Mesenchymal stem cell (in vitro differentiated cells and primary cell): ENCODE measurements at regions not wholly inside any gene's neighbourhood (a gene's known extent, or its start where the extent isn't known, plus 50 kb on each side); places are given as distances from the start of the nearest gene placed in this dataset.

Source experiments
- DNase-seq: peaks from one replicate; pipeline ENCODE4 v3.0.0-alpha.2; 2013
- H2AFZ ChIP-seq: one replicate; pipeline ENCODE4 v1.6.1; 2013; ENCODE audit warnings: low read depth, mild to moderate bottlenecking, control low read depth, inconsistent platforms, low read length, moderate library complexity
- H2AK5ac ChIP-seq: 2 replicates; pipeline ENCODE4 v1.6.1; 2013; ENCODE audit warnings: low read length, moderate library complexity, mild to moderate bottlenecking, inconsistent platforms; ENCODE audit not compliant: severe bottlenecking
- H2BK120ac ChIP-seq: one replicate; pipeline ENCODE4 v1.6.1; 2013; ENCODE audit warnings: low read depth, mild to moderate bottlenecking, inconsistent platforms, low read length, moderate library complexity
- H2BK12ac ChIP-seq, 2 experiments: one replicate each; pipeline ENCODE4 v1.6.1; 2013; ENCODE audit warnings: inconsistent platforms in 2 of 2, low read length in 2 of 2, mild to moderate bottlenecking in 2 of 2, moderate library complexity in 2 of 2, control low read depth in 1 of 2
- H2BK15ac ChIP-seq: one replicate; pipeline ENCODE4 v1.6.1; 2013; ENCODE audit warnings: mild to moderate bottlenecking, low read depth, inconsistent platforms; ENCODE audit not compliant: poor library complexity, severe bottlenecking
- H2BK5ac ChIP-seq: 2 replicates; pipeline ENCODE4 v1.6.1; 2013; ENCODE audit warnings: low read depth, mild to moderate bottlenecking, low read length, control low read depth, inconsistent platforms; ENCODE audit not compliant: poor library complexity, severe bottlenecking
- H3K14ac ChIP-seq, 2 experiments: one replicate each; pipeline ENCODE4 v1.6.1; 2013; ENCODE audit warnings: inconsistent platforms in 2 of 2, low read length in 2 of 2, control low read depth in 1 of 2, mild to moderate bottlenecking in 1 of 2, moderate library complexity in 1 of 2
- H3K18ac ChIP-seq, 2 experiments: one replicate each; pipeline ENCODE4 v1.6.1; 2013; ENCODE audit warnings: inconsistent platforms in 2 of 2, low read length in 2 of 2, control low read depth in 1 of 2, low read depth in 1 of 2, mild to moderate bottlenecking in 1 of 2
- H3K23ac ChIP-seq, 2 experiments: one replicate each; pipeline ENCODE4 v1.6.1; 2013; ENCODE audit warnings: inconsistent platforms in 2 of 2, low read length in 2 of 2, mild to moderate bottlenecking in 2 of 2, moderate library complexity in 2 of 2, control low read depth in 1 of 2
- H3K27ac ChIP-seq: 2 replicates; pipeline ENCODE4 v1.5.1; 2013; ENCODE audit warnings: mild to moderate bottlenecking, moderate library complexity, low read length, control low read depth, inconsistent platforms; ENCODE audit not compliant: poor library complexity, severe bottlenecking
- H3K27me3 ChIP-seq, 2 experiments: 2 replicates each; pipeline versions ENCODE4 v1.6.1 to v1.7.0; 2013; ENCODE audit warnings: low read length in 2 of 2, mild to moderate bottlenecking in 2 of 2, moderate library complexity in 2 of 2, control low read depth in 1 of 2, inconsistent platforms in 1 of 2; ENCODE audit not compliant: control insufficient read depth in 1 of 2, insufficient read depth in 1 of 2
- H3K36me3 ChIP-seq, 2 experiments: 2 replicates each; pipeline versions ENCODE4 v1.6.1 to v1.7.0; 2013; ENCODE audit warnings: low read length in 2 of 2, control low read depth in 1 of 2, inconsistent platforms in 1 of 2, low read depth in 1 of 2, mild to moderate bottlenecking in 1 of 2; ENCODE audit not compliant: insufficient read depth in 2 of 2, control insufficient read depth in 1 of 2
- H3K4ac ChIP-seq, 2 experiments: one replicate each; pipeline ENCODE4 v1.6.1; 2013; ENCODE audit warnings: inconsistent platforms in 2 of 2, low read length in 2 of 2, mild to moderate bottlenecking in 2 of 2, moderate library complexity in 2 of 2, control low read depth in 1 of 2, low read depth in 1 of 2
- H3K4me1 ChIP-seq: 2 replicates; pipeline ENCODE4 v1.6.1; 2013; ENCODE audit warnings: low read depth, low read length, control low read depth; ENCODE audit not compliant: control insufficient read depth, insufficient read depth
- H3K4me2 ChIP-seq: 2 replicates; pipeline ENCODE4 v1.6.1; 2013; ENCODE audit warnings: low read length, mild to moderate bottlenecking, inconsistent platforms; ENCODE audit not compliant: poor library complexity, severe bottlenecking
- H3K4me3 ChIP-seq, 2 experiments: 2 replicates each; pipeline versions ENCODE4 v1.5.1 to v1.7.0; 2013; ENCODE audit warnings: low read length in 2 of 2, mild to moderate bottlenecking in 2 of 2, control low read depth in 1 of 2, low read depth in 1 of 2; ENCODE audit not compliant: insufficient read depth in 1 of 2
- H3K79me1 ChIP-seq: replicated peaks from 2 replicates; pipeline ENCODE4 v1.6.1; 2013; ENCODE audit warnings: mild to moderate bottlenecking, control low read depth, low read length, inconsistent platforms; ENCODE audit not compliant: poor library complexity, severe bottlenecking
- H3K9ac ChIP-seq: 2 replicates; pipeline ENCODE4 v1.7.0; 2013; ENCODE audit warnings: mild to moderate bottlenecking, low read length, moderate library complexity
- H3K9me3 ChIP-seq: 2 replicates; pipeline ENCODE4 v1.7.0; 2013; ENCODE audit warnings: mild to moderate bottlenecking, low read length; ENCODE audit not compliant: control insufficient read depth
- H4K8ac ChIP-seq: one replicate; pipeline ENCODE4 v1.6.1; 2013; ENCODE audit warnings: inconsistent platforms, mild to moderate bottlenecking, low read length, moderate library complexity
- H4K91ac ChIP-seq: one replicate; pipeline ENCODE4 v1.6.1; 2013; ENCODE audit warnings: mild to moderate bottlenecking, low read length, inconsistent platforms
- WGBS: methylation state at CpG from one replicate; pipeline ENCODE4 v1.1.7; 2013; ENCODE audit warnings: mixed read lengths; 5-methylcytosine and 5-hydroxymethylcytosine counted together

GRCh38 chr6:28767691-28768090 is 156.1 kb downstream of the TRIM27 start:
- no peaks in the 10 kb centered on the region for H3K9me3 ChIP-seq
- no peak overlapping the region for H2BK15ac ChIP-seq
- H2BK5ac ChIP-seq = no peak overlapping the region
- H3K4me2 ChIP-seq = no peak overlapping the region
- no peak overlapping the region for H3K4me3 ChIP-seq
- H3K27me3 ChIP-seq = peaks cover 78 to 83% of the 10 kb centered on the region in 2 experiments
- H2AK5ac ChIP-seq = no peak overlapping the region
- no peak overlapping the region for H3K27ac ChIP-seq
- H3K79me1 ChIP-seq = no peaks in the 10 kb centered on the region
- no peak overlapping the region for H4K8ac ChIP-seq
- H4K91ac ChIP-seq = no peak overlapping the region
- H3K18ac ChIP-seq = no peak overlapping the region
- no peak overlapping the region for H3K4ac ChIP-seq
- H2BK12ac ChIP-seq = no peak overlapping the region
- no peak for DNase-seq
- no peak overlapping the region for H3K14ac ChIP-seq
- no peaks in the 10 kb centered on the region for H3K4me1 ChIP-seq
- H2BK120ac ChIP-seq = no peak overlapping the region
- 49% methylated on average over 3 of the region's 5 CpGs for WGBS
- no peak overlapping the region for H3K23ac ChIP-seq
- no peak overlapping the region for H2AFZ ChIP-seq
- H3K36me3 ChIP-seq = no peaks in the 10 kb centered on the region
- H3K9ac ChIP-seq = no peak overlapping the region

GRCh38 chr6:28768187-28768913 is 155.4 kb downstream of the TRIM27 start:
- Histone ChIP-seq H3K27ac (no peak overlapping the region), H3K4me3 (no peak overlapping the region), H3K4me2 (no peak overlapping the region), H3K9me3 (no peaks in the 10 kb centered on the region), H2BK5ac (no peak overlapping the region), H3K36me3 (no peaks in the 10 kb centered on the region), H2BK15ac (no peak overlapping the region), H2BK12ac (no peak overlapping the region), H3K4me1 (no peaks in the 10 kb centered on the region), H3K14ac (no peak overlapping the region), H3K9ac (no peak overlapping the region), H3K79me1 (no peaks in the 10 kb centered on the region), H2BK120ac (no peak overlapping the region), H3K4ac (no peak overlapping the region), H4K8ac (no peak overlapping the region), H3K23ac (no peak overlapping the region), H3K27me3 (peaks cover 84 to 90% of the 10 kb centered on the region in 2 experiments), H4K91ac (no peak overlapping the region), H3K18ac (no peak overlapping the region), H2AFZ (no peak overlapping the region), H2AK5ac (no peak overlapping the region)
- WGBS = 74% methylated on average over 12 of the region's 12 CpGs
- DNase-seq = no peak

GRCh38 chr6:28769626-28770402 is 154.0 kb downstream of the TRIM27 start:
- no peak overlapping the region for H4K91ac ChIP-seq
- H3K23ac ChIP-seq = no peak overlapping the region
- H2AFZ ChIP-seq = no peak overlapping the region
- no peak overlapping the region for H2AK5ac ChIP-seq
- no peak overlapping the region for H3K14ac ChIP-seq
- H2BK15ac ChIP-seq = no peak overlapping the region
- no peaks in the 10 kb centered on the region for H3K9me3 ChIP-seq
- H3K4me2 ChIP-seq = no peak overlapping the region
- H3K79me1 ChIP-seq = no peaks in the 10 kb centered on the region
- H2BK5ac ChIP-seq = no peak overlapping the region
- WGBS = 45% methylated on average over 19 of the region's 20 CpGs
- H3K4ac ChIP-seq = no peak overlapping the region
- H3K9ac ChIP-seq = no peak overlapping the region
- no peaks in the 10 kb centered on the region for H3K36me3 ChIP-seq
- peak; percentile 7 for DNase-seq
- H3K4me1 ChIP-seq = no peaks in the 10 kb centered on the region
- H4K8ac ChIP-seq = no peak overlapping the region
- no peak overlapping the region for H3K27ac ChIP-seq
- peaks cover 96 to 98% of the 10 kb centered on the region in 2 experiments for H3K27me3 ChIP-seq
- no peak overlapping the region for H3K4me3 ChIP-seq
- no peak overlapping the region for H3K18ac ChIP-seq
- H2BK12ac ChIP-seq = no peak overlapping the region
- no peak overlapping the region for H2BK120ac ChIP-seq

GRCh38 chr6:28770732-28771131 is 153.1 kb downstream of the TRIM27 start:
- no peak overlapping the region for H2AK5ac ChIP-seq
- H3K27ac ChIP-seq = no peak overlapping the region
- H2BK120ac ChIP-seq = no peak overlapping the region
- no peaks in the 10 kb centered on the region for H3K9me3 ChIP-seq
- H3K14ac ChIP-seq = no peak overlapping the region
- no peak overlapping the region for H4K8ac ChIP-seq
- H3K4me2 ChIP-seq = no peak overlapping the region
- H4K91ac ChIP-seq = no peak overlapping the region
- H3K18ac ChIP-seq = no peak overlapping the region
- no peak overlapping the region for H3K23ac ChIP-seq
- no peak for DNase-seq
- H3K79me1 ChIP-seq = no peaks in the 10 kb centered on the region
- no peak overlapping the region for H2AFZ ChIP-seq
- WGBS = 86% methylated on average over 14 of the region's 14 CpGs
- H3K4me1 ChIP-seq = no peaks in the 10 kb centered on the region
- no peak overlapping the region for H2BK5ac ChIP-seq
- no peak overlapping the region for H2BK15ac ChIP-seq
- no peaks in the 10 kb centered on the region for H3K36me3 ChIP-seq
- H3K9ac ChIP-seq = no peak overlapping the region
- H3K4ac ChIP-seq = no peak overlapping the region
- no peak overlapping the region for H3K4me3 ChIP-seq
- H2BK12ac ChIP-seq = no peak overlapping the region
- peaks cover 97 to 99% of the 10 kb centered on the region in 2 experiments for H3K27me3 ChIP-seq
